Urinary bladder (tissue), 3 donors: ENCODE measurements at regions not wholly inside any gene's neighbourhood (a gene's known extent, or its start where the extent isn't known, plus 50 kb on each side); places are given as distances from the start of the nearest gene placed in this dataset.
A peak's percentile ranks its signal among the peaks of the same experiment; 100 is the strongest.

ENCODE experiments used
- DNase-seq: peaks from one replicate; pipeline ENCODE4 v3.0.0-alpha.2; 2015; ENCODE audit errors: extremely low spot score
- H3K27ac ChIP-seq: one replicate; pipeline ENCODE4 v1.5.1; 2013; ENCODE audit warnings: low read depth, mild to moderate bottlenecking, moderate library complexity
- H3K36me3 ChIP-seq: one replicate; pipeline ENCODE4 v1.6.1; 2013; ENCODE audit warnings: mild to moderate bottlenecking, moderate library complexity; ENCODE audit not compliant: insufficient read depth
- H3K4me1 ChIP-seq: one replicate; pipeline ENCODE4 v1.6.1; 2013; ENCODE audit warnings: mild to moderate bottlenecking, moderate library complexity; ENCODE audit not compliant: insufficient read depth
- H3K4me3 ChIP-seq: one replicate; pipeline ENCODE4 v1.5.1; 2013; ENCODE audit warnings: low read depth, low read length
- WGBS: extraction: QIAGEN DNeasy Blood & Tissue Kit; methylation state at CpG from one replicate; pipeline ENCODE4 v1.1.7; 2013; 5-methylcytosine and 5-hydroxymethylcytosine counted together
- donor health status: healthy with polysubstance abuse.
- donor health status: healthy.

GRCh38 chr19:29393915-29394460 lies 131.8 kb upstream of the VSTM2B start:
- H3K27ac ChIP-seq: no peak overlapping the region
- H3K36me3 ChIP-seq: no peaks in the 10 kb centered on the region
- 69% methylated on average over 7 of the region's 7 CpGs for WGBS
- no peak overlapping the region for H3K4me3 ChIP-seq
- no peak for DNase-seq
- no peaks in the 10 kb centered on the region for H3K4me1 ChIP-seq

GRCh38 chr19:29395111-29395733 lies 130.6 kb upstream of the VSTM2B start:
- Histone ChIP-seq H3K4me3 (no peak overlapping the region), H3K36me3 (no peaks in the 10 kb centered on the region), H3K27ac (no peak overlapping the region), H3K4me1 (no peaks in the 10 kb centered on the region)
- 64% methylated on average over 13 of the region's 13 CpGs for WGBS
- no peak for DNase-seq

GRCh38 chr19:29395734-29396414 lies 129.9 kb upstream of the VSTM2B start:
- WGBS: 94% methylated on average over 4 of the region's 4 CpGs
- H3K4me3 ChIP-seq: no peak overlapping the region
- no peaks in the 10 kb centered on the region for H3K4me1 ChIP-seq
- no peaks in the 10 kb centered on the region for H3K36me3 ChIP-seq
- DNase-seq: no peak
- no peak overlapping the region for H3K27ac ChIP-seq

GRCh38 chr19:29396925-29397324 lies 128.9 kb upstream of the VSTM2B start:
- DNase-seq: no peak
- Histone ChIP-seq H3K4me1 (no peaks in the 10 kb centered on the region), H3K27ac (no peak overlapping the region), H3K36me3 (no peaks in the 10 kb centered on the region), H3K4me3 (no peak overlapping the region)
- 30% methylated on average over 2 of the region's 2 CpGs for WGBS

GRCh38 chr19:29397748-29398147 lies 128.0 kb upstream of the VSTM2B start:
- Histone ChIP-seq H3K4me1 (no peaks in the 10 kb centered on the region), H3K36me3 (no peaks in the 10 kb centered on the region), H3K4me3 (no peak overlapping the region), H3K27ac (no peak overlapping the region)
- DNase-seq: no peak
- WGBS: 73% methylated on average over 7 of the region's 7 CpGs

- DNase-seq: no peak
- Histone ChIP-seq H3K36me3 (no peaks in the 10 kb centered on the region), H3K27ac (no peak overlapping the region), H3K4me1 (no peaks in the 10 kb centered on the region), H3K4me3 (no peak overlapping the region)
- 61% methylated on average over 8 of the region's 8 CpGs for WGBS
These were observed 126.0 kb upstream of the VSTM2B start for GRCh38 chr19:29399804-29400203.

GRCh38 chr19:29400917-29401711 lies 124.7 kb upstream of the VSTM2B start:
- Histone ChIP-seq H3K4me3 (no peak overlapping the region), H3K4me1 (no peaks in the 10 kb centered on the region), H3K36me3 (no peaks in the 10 kb centered on the region), H3K27ac (no peak overlapping the region)
- 81% methylated on average over 23 of the region's 23 CpGs for WGBS
- DNase-seq: no peak

- Histone ChIP-seq H3K4me1 (no peaks in the 10 kb centered on the region), H3K4me3 (no peak overlapping the region), H3K36me3 (no peaks in the 10 kb centered on the region), H3K27ac (no peak overlapping the region)
- WGBS: 71% methylated on average over 14 of the region's 14 CpGs
- DNase-seq: no peak
These were observed 123.9 kb upstream of the VSTM2B start for GRCh38 chr19:29401712-29402421.

- no peak overlapping the region for H3K4me3 ChIP-seq
- no peaks in the 10 kb centered on the region for H3K36me3 ChIP-seq
- WGBS: 74% methylated on average over 6 of the region's 6 CpGs
- H3K27ac ChIP-seq: no peak overlapping the region
- no peak for DNase-seq
- H3K4me1 ChIP-seq: no peaks in the 10 kb centered on the region
These were observed 123.2 kb upstream of the VSTM2B start for GRCh38 chr19:29402563-29402962.

GRCh38 chr19:29404015-29404414 lies 121.8 kb upstream of the VSTM2B start:
- Histone ChIP-seq H3K27ac (no peak overlapping the region), H3K36me3 (no peaks in the 10 kb centered on the region), H3K4me1 (no peaks in the 10 kb centered on the region), H3K4me3 (no peak overlapping the region)
- 92% methylated on average over 8 of the region's 8 CpGs for WGBS
- DNase-seq: no peak

GRCh38 chr19:29404951-29405727 lies 120.7 kb upstream of the VSTM2B start:
- H3K4me1 ChIP-seq: no peaks in the 10 kb centered on the region
- H3K27ac ChIP-seq: no peak overlapping the region
- 12% methylated on average over 33 of the region's 33 CpGs for WGBS
- no peak overlapping the region for H3K4me3 ChIP-seq
- DNase-seq: peak; percentile 61
- no peaks in the 10 kb centered on the region for H3K36me3 ChIP-seq

GRCh38 chr19:29405728-29405995 lies 120.1 kb upstream of the VSTM2B start:
- no peak overlapping the region for H3K27ac ChIP-seq
- WGBS: 75% methylated on average over 11 of the region's 11 CpGs
- H3K4me3 ChIP-seq: no peak overlapping the region
- H3K36me3 ChIP-seq: no peaks in the 10 kb centered on the region
- DNase-seq: no peak
- no peaks in the 10 kb centered on the region for H3K4me1 ChIP-seq
